Activated CD8-positive, alpha-beta memory T cell treated with anti-CD3 and anti-CD28 coated beads for 36 hours (primary cell): ENCODE measurements at regions not wholly inside any gene's neighbourhood (a gene's known extent, or its start where the extent isn't known, plus 50 kb on each side); places are given as distances from the start of the nearest gene placed in this dataset.
"Not testable (repeated sequence)": the region's sequence is repeated elsewhere in the genome, so short reads cannot be mapped to it uniquely, and the experiment has no call there.

Experiments used
- CTCF ChIA-PET: fragments of 350-600 bp; sonication (Branson Sonifier 250); formaldehyde crosslinking; loops from one replicate; lab custom pipeline; 2021; ENCODE audit warnings: antibody characterized with exemption; lab: Charles Lee
- POLR2A ChIA-PET: fragments of 350-600 bp; sonication (Branson Sonifier 250); formaldehyde crosslinking; loops from one replicate; lab custom pipeline; 2021; ENCODE audit warnings: antibody characterized with exemption; lab: Charles Lee

GRCh38 chr18:10101729-10102128 lies 187.9 kb downstream of the VAPA start:
- ChIA-PET POLR2A (no interaction called here), CTCF (no interaction called here)

- POLR2A ChIA-PET, CTCF ChIA-PET: not testable (repeated sequence)
Measured at GRCh38 chr18:10105118-10105517, 191.3 kb downstream of the VAPA start.

GRCh38 chr18:10111191-10111590 lies 197.4 kb downstream of the VAPA start:
- ChIA-PET CTCF (no interaction called here), POLR2A (no interaction called here)

DNA sequence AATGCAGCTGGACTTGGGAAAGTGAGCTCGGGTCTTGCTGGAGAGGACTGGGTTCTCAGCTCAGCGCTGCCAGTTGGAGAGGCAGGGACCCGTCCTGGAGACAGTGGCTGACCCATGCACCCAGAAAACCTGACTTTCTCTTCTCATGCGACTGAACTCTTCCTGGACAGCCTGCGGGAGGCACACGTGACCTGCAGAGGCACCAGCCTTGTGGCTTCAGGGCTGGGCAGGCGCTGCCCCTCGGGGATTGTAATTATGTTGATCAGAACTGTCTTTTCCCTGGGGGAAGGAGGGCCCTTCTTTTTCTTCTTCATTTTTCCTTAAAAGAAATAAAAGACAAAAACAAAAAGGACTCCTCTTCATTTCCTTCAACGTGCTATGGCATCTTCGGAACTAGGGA lies 198.1 kb downstream of the VAPA start:
- CTCF ChIA-PET: no interaction called here
- POLR2A ChIA-PET: no interaction called here

GRCh38 chr18:10113121-10114022 lies 199.6 kb downstream of the VAPA start:
- ChIA-PET CTCF (no interaction called here), POLR2A (no interaction called here)

GRCh38 chr18:10114717-10115463 lies 201.1 kb downstream of the VAPA start:
- ChIA-PET POLR2A (no interaction called here), CTCF (no interaction called here)

GRCh38 chr18:10116574-10116973 lies 202.8 kb downstream of the VAPA start:
- POLR2A ChIA-PET: no interaction called here
- CTCF ChIA-PET: no interaction called here

- POLR2A ChIA-PET: no interaction called here
- CTCF ChIA-PET: no interaction called here
Measured at GRCh38 chr18:10119528-10119927, 205.7 kb downstream of the VAPA start.

- CTCF ChIA-PET: no interaction called here
- POLR2A ChIA-PET: no interaction called here
Measured at GRCh38 chr18:10119991-10120390, 206.2 kb downstream of the VAPA start.

GRCh38 chr18:10120622-10121021 lies 206.8 kb downstream of the VAPA start:
- ChIA-PET POLR2A (no interaction called here), CTCF (no interaction called here)

GRCh38 chr18:10121028-10121427 lies 207.2 kb downstream of the VAPA start:
- CTCF ChIA-PET: no interaction called here
- POLR2A ChIA-PET: no interaction called here

DNA sequence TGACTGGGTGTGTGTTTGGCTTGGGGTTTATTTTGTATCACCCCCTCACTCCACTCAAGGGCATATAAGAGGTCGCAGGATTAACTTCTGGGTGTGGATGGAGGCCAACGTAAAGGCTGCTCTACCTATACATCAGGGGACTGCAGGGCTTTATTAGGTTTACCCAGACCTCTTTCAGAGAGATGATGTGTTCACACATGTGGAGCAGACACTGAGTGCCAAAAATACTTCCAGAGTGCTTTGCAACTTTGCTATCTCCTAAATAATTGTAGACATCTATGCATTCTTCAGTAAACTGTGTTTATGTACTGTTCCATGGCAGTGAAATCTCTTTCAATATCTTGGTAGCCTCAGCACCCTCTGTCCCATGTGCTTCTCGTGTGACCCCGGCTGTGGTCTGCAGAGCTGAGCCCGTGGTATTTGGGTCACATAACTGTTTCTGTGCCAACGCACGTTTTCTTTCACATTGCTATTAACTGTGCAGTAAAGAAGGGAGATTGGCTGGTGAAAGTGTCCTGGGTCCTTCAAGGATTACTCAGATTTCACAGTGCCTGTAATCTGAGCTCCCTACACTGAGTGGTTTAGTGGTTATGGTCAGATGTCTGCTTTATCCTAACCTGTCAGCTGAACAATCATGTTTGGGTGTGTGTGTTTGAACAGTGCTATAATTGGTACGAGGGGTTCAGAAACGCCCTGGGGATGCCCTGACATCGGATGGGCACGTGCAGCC lies 208.1 kb downstream of the VAPA start:
- POLR2A ChIA-PET: no interaction called here
- CTCF ChIA-PET: no interaction called here

DNA sequence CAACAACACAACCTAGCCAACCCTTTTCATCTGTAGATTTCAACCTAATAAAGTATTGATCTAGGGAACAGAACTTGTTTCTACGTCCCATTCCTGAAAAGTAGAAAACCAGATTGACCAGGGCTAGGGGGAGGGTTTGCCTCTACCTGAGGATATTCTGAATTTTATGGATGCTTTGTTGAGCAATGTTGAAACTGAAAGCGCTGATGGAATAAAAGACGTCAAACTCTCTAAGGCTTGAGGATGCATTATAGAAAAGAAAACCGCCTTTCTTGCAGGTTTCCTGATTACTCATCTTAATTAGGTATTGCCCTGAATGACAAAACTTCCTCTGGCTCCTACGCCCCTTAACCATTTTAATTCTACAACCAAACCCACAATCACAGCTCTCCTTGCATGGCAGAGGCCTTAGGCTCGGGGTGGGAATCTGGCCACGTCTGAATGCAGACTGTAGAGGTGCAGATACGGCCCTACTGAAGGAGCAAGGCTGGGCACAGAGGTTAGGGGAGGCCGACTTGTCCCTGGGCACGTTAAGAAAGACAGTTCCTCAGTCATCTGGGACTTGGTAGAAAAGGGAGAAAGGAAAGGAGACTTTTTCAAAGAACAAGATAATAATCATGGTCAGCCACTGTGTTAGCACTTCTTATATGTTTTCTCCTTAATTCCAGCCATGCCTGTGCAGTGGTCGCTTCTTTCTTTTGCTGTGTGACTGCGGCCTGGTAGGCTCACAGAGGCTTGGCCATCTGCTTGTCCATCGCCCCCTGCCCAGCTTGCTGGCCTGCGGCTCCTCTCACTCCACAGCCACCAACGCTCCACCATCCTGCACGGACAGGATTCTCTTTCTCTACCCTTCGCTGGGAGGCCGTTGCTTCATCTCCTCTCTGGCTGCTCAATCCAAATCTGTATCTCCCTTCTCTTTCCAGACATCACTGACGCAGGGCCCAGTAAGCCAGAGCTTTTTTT lies 209.5 kb downstream of the VAPA start:
- CTCF ChIA-PET: no interaction called here
- POLR2A ChIA-PET: no interaction called here

DNA sequence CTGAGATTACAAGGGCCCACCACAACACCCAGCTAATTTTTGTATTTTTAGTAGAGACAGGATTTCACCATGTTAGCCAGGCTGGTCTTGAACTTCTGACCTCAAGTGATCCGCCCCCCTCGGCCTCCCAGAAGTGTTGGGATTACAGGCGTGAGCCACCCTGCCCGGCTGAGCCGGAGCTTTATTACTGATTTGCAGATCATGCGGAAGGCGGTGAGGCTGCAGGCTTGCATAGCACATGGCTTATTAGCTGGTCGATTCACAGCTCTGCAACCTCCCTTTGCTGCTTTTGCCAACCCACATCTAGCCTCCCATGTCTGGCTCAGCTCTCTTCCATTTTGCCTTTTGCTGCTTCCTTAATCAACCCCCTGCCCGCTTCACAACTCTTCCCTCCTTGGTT lies 210.3 kb downstream of the VAPA start:
- ChIA-PET POLR2A (no interaction called here), CTCF (no interaction called here)

GRCh38 chr18:10124557-10124956 lies 210.7 kb downstream of the VAPA start:
- ChIA-PET CTCF (no interaction called here), POLR2A (no interaction called here)

GRCh38 chr18:10124967-10125366 lies 211.2 kb downstream of the VAPA start:
- ChIA-PET CTCF (no interaction called here), POLR2A (no interaction called here)

GRCh38 chr18:10127729-10128128 lies 213.9 kb downstream of the VAPA start:
- CTCF ChIA-PET: no interaction called here
- POLR2A ChIA-PET: no interaction called here

DNA sequence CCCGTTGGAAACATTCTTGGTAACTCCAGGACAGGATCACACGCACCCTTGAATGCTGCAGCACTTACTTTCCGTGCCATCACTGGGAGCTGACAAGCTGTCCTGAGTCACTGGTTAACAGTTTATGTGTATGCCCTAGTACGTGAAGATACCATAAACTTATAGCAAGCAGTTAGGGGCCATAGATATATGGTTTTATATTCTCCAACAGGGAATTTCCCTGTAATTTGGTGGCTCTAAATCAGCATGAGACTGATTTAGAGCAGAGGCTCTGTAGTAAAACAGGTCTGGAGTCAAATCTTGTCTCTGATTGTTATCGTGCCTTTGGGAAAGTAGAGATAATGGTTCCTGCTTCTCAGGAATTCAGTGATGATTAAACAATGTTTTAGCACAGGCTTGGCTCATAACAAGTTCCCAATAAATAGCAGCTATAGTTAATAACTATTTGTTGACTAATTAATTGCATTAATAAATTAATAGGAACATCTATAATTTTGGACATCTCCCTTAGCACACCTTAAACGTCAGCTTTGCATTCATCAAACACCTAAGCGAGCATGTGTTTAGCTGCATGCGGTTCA lies 215.2 kb downstream of the VAPA start:
- ChIA-PET CTCF (no interaction called here), POLR2A (no interaction called here)

GRCh38 chr18:10130606-10131005 lies 216.8 kb downstream of the VAPA start:
- ChIA-PET POLR2A (no interaction called here), CTCF (no interaction called here)
